Middle frontal gyrus (tissue), 1 donor: ENCODE measurements at regions not wholly inside any gene's neighbourhood (a gene's known extent, or its start where the extent isn't known, plus 50 kb on each side); places are given as distances from the start of the nearest gene placed in this dataset.

Source experiments
- DNase-seq: peaks from one replicate; pipeline ENCODE4 v3.0.0-alpha.2; 2015; ENCODE audit warnings: low spot score; ENCODE audit errors: extremely low spot score

DNA sequence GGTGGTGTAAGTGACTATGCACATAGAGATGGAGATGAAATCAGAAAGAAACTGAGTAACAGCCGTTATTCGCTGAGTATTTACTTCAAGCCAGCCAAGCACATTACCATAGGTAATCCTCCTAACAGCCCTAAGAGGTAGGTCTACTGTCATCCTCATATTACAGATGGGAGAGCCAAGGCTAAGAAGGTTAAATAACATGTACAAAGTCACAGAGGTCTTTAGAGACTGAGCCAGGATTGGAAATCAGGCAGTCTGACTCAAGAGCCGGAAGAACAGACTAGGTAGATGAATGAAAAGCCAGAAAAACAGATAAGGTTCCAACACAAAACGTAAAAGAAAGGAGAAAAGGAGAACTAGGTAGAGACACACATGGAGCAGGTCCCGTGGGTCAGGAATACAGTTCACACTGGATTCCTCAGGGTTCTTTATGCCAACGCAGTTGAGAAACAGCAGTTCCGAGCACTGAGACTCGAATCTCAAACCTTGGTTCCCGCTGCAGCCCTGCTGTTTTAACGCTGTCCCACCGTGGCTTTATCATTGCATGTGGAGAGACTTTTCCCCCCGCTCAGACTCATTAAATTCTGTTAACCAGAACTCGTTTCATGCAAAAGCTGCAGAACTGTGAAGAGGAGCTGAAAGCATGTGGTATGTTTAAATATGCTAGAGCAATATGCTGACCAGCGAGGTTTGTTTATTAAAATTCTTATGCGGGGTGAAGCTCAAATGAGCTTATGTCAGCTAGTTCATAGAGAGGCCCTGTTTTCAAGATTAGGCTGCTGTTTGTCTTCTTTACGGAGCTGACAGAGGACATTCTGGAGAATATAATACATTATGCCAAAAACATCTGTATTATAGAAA lies 537.9 kb downstream of the CD83 start:
- no peak for DNase-seq

DNA sequence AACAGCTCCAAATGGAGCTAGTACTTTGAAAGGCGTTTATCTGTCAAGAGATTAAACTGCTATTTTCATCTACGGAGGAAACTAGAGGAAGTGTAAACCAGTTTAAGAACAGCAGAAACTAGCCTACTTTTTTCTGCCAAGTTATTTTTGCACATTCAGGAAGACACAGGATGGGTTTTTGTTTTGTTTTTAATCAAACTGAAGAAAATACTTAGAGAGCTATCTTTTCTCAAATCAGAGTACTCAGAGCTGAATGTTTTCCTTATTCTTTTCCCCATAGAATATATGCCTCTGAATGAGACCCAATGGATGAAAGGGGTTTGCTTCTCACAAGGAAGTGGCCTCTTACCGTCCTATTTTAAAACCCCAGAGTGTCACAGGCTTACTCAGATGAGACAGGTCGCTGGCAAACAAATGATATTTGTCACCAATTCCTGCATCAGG lies 538.5 kb downstream of the CD83 start:
- no peak for DNase-seq

DNA sequence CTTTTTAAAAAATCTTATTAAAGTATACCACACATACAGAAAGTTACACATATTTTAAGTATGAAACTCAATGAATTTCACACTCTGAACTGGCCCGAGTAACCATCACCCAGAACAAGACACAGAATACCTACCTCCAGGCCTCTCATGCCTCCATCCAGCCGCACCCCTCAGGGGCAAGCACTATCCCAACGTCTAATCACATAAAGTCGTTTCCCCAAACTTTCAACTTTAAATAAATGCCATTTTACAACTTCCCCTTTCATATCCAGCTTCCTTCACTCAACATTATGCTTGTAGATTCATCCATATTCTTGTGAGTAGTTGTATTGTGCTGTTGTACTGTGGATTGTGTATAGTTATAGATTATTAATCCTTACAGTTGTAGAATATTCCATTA lies 539.1 kb downstream of the CD83 start:
- no peak for DNase-seq

DNA sequence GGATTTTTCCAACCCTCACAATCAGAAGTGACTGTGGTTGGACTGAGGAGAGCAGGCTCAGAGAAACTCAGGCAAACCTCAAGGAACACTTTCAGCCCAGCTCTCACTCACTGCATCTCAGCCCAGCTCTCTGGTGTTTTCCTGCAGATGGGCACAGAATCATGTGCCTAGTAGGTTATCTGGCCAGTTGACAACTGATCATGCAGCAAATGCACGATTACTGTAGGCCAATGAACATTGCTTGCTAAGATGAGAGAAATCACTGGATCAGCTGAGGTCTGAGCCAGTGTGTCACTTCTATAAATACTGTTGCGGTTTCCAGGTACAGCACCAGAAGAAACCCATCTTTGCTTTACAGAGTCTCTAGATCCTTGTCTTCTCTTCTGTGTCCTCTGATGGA lies 540.5 kb downstream of the CD83 start:
- DNase-seq, result no peak

DNA sequence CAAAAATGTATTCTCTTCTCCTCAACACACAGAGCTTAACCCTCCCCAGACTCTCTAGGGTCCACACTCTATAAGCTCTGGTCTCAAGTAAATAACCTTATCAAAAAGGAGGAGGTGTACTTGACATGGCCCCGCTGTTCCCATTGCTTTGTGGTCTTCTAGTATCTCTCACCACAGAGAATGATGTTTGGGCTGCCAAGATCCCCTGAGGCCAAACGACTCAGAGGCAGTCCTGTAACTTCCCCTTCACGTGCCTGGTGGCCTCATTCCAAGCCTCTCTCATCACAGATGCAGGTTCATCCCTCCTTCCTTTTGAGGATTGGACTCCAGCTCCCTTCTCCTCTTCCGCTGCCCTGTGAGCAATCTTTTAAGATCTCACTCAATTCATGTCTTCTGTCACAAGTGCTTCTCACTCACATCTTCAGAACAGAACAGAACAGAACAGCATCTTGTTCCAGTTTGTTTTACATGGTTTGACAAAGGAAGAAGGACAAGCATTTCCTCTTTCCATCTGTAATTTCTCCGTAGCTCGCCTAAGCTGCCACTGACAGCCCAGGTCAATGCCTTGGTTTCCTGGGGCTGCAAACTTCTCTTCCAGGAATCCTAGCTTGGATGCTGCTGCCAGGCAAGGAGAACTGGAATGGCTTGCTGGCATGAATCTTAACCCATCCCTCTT lies 541.5 kb downstream of the CD83 start:
- DNase-seq, result no peak

DNA sequence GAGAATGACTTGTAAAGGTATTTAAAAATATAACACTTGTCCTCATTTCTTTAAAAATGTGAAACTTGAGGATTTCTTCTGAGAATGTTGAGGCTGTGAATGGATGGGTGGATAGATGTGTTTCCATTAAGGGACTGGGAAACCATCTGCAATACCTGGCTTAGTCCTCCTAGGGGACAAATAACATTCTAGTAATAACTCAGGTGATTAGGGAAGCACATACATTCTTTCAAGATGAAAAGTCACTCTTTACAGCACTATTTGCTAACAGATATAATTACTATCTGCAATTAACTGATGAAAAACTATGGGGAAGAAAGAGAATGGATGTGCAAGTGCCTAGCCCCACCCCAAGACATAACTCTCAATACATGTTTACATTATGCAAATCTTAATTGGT lies 542.3 kb downstream of the CD83 start:
- DNase-seq, result no peak

DNA sequence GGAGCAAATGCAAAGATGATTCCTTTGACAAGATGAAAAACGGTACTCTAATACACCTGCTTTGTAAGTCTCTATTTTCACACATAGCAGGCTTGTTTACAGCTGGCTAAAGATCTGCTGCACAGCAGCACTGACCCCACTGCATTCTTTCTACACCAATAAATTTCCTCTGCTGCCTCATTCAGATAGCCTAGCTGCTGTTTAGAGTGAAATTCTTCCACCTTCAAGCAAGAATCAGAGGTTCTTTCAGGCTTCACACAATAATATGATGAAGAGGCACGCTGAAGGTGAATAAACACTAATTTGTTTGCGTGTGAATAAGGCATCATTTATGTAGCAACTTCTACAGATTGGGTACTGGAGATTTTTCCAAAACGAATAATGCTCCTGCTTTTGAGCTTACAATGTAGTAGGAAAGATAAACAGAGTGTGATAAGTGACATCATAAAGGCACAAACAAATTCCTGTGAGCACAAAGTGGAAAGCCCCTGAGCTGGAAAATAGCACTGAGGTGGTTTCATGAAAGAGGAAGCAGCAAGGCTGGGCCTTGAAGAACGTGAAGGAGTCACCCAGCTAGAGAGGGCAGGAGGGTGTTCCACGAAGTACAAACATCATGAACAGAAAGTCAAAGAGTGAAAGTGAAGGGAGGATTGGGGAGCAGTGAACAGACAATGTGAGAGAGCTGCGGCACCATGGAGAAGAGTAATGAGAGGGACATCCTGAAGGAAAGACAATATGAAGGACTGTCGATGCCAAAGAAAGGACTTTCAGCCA lies 543.4 kb downstream of the CD83 start:
- DNase-seq, result no peak

DNA sequence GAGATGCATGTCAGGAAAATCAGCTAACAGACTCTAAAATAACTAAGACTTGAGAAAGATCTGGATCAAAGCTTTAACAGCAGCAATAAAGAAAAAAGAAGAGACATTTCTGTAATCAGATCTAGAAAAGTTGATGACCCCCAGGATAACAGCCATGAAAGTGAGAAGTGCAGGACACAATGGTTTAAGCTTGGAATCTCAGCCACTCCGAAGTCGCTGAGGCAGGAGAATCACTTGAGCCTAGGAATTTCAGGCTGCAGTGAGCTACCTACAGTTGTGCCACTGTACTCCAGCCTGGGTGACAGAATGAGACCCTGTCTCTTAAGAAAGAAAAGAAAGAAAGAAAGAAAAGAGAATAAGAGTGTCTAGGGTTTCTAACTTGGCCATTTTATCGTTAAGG lies 544.1 kb downstream of the CD83 start:
- DNase-seq, result no peak

DNA sequence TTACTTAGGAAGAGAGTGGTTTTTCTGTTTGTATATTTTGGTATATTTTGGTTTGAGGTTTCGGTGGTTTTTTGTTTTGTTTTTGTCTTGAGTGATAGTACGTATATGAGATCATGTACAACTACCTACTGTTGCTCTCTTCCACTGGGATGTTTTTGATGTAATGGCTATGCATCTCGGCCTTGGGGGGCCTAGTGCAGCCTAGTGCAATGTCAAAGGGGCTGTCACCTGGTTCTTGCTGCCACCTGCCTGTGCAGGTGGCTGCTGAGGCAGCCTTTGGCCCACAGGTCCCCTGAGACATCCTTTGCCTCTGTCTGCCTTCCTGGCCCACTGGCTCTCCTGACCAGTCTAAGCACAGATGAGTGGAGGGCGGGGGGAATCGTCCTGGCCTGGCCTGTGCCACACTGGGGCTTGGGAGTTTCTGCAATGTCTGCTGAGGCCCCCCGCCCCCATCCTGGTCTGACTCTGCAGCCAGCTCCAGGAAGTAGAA lies 546.6 kb downstream of the CD83 start:
- DNase-seq, result no peak

DNA sequence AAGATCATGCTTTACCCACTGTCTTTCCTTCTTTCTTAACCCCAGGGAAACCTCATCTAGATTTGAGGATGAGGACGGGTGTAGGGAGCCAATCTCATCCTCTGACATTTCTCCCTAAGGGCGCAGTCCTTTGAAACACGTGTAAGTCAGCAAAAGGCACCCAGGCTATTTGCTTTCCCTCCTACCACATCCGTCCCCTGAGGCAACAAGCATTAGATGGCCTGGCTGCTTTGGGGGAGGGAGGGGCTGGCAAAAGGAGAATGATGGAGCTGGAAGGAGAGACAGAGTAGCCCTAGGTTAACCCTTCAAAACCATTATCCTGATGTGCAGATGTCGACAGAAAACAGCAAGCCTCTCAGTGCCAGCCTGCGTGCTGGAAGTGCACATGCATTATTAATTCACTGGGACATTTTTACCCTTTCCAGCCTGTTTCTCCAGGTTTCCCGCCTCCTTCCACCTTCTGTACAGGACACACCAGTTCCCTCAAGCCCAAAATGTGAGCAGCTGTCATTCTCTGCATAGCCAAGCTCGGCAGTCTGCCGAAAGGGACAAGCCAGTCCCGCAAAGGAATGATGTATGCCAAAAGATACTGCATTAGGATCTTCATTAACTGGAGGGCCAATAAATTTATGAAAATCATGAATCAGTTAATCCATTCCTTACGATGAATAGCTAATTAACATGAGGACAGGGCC lies 547.2 kb downstream of the CD83 start:
- DNase-seq, result no peak

DNA sequence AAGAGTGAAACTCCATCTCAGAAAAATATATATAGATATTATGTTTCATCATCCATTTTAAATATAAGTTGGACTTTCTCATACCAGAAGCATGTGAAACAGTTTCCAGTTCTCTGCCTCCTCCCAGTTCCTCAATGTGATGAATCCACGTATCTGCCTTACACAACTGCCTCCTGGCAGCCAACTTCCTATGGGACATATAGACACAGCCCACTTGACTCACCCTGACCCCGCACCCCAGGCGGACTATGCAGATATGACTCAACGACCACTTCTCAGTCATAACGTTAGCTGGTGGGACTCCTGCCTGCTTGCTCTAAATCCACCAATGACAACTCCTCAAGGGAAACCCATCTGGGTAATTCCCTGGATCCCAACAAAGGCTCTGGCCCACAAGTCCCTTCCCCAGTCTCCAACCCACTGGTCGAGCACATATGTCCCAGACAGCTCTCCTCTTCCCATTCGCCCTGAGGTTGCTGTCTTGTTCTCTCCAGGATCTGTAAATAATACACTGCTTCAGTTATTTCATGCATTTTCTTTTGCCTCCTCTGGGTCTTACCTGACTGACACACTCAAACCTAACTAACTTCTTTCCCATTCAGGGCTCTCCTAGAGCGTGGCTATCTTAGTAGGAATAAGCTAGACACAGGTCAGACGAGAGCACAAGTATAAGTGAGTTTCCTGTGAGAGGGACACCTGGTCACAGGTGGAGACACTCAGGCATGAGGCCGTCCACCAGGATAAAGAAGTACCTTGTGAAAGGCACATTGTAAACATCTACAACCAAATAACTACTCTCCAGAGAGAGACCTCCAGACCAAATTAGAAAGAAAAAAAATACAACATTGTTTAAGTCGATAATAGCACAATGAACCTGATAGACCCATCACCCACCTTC lies 548.5 kb downstream of the CD83 start:
- no peak for DNase-seq

DNA sequence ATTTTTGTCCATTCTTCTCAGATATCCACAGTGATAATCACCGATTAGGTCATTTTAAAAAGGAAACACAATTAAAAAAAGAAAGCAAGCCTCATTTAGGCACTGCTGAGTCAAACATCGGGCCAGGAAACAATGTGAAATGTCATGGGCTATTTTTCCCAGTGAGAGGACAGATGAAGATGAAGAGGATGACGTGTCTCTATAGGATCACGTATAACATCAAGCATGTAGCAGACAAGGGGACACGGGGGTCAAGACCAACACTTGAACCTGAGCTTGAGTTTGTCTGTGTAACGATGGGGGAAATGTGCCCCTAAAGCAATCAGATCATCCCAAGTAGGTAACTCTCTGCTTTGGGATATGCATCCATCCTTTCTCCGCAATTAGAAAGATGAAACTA lies 553.2 kb downstream of the CD83 start:
- DNase-seq, result no peak

DNA sequence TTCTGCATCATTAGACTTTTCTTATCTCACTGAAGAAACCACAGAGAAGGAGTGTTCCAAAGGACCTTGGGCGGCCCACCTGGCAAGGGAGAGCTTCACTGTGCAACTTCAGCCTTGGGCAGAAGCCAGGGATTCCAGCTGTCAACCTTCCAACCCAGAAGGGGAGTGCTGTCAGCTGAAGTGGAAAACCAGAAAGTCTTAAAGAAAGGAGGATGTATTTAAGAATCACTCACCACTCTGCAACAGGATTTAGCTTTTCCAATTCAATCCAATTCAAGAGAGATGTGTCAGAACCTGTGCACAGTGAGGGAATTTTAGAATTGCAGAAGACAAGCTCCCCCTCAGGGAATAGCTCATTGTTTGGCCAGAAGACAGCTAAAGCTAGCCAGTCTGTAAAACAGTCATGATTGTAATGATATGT lies 553.7 kb downstream of the CD83 start:
- DNase-seq, result no peak

DNA sequence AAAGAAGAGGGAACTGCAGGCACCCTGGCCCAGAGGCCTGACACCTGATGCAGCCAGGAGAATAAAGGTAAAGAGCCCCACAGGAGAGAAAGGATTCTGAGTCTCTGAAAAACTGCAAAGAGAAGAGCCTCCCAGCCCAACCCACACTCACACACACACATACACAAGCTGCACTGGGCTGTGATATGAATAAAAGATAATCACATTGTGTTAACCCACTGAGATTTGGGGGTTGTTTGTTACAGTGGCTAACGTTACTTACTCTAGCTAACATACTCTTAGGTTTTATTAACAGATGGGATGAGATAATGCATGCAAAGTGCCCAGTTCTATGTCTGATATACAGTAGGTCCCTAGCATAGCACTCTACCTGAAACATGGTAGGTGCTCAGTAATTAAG lies 554.4 kb downstream of the CD83 start:
- no peak for DNase-seq

DNA sequence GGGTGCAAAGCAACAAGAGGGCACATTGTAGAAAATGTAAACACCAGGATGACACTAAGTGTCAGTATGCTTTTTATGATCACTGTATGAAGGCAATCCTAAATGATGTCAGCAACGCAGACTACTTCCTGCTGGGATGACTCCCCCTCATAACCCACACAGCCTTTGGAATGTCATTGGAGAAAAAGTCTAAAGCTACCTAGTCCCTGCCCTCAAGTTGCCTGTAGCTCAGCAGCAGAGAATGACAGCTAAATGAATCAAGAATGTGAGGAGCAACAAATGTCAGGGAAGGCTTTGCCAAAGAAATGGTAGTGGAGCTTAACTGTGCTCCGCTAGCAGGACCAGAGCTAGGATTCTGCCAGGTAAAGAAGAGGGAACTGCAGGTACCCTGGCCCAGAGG lies 555.6 kb downstream of the CD83 start:
- no peak for DNase-seq

DNA sequence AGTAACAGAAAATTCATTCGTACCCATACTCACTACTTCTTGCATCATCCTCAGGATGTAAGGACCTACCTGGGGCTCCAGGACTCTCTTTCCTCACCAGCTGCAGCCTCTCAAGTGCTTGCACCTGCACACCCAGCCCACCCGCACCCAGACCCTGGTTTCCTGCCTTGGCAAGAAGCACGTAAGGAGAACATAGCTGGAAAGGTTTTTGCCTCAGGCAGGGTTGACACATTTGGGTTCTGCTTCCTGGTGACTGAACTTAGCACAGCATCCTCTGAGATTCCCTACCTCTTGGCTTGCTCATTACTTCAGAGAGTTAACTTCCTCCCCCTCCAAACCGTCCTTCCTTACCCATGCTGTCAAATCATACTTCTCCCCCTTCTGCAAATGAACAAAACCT lies 556.9 kb downstream of the CD83 start:
- no peak for DNase-seq

DNA sequence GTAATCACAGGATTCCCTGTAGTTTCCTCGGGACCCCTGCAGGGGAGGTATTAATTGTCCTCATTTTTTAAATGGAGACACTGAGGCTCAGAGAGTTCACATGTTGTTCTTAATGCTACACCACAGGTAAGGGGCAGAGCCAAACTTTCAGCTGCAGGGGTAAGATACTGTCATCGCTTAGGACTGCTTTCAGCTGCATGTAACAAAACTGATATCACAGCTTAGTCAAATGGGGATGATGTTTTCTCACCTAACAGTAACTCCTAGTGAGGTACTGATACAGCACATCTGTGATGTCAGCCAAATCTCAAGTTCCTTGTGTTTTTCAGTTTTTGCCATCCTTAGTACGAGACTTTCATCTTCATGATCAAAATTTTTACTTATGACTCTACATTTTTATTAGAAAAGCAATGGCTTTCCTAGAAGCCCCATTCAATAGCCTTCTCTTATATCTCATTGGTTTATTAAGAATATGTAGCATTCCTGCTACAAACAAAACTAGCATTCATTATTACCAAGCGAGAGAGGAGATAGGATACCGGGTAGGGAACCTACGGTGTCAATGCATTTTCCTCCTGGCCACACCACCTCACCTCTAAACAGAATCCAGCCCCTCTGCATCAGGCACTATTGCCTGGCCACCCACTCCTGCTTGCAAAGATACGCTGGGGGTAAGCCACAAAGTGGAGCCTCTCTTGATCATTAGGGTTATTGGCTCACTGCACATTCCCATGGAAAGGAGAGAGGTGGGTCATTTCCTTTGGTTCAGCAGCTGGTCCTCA lies 557.5 kb downstream of the CD83 start:
- DNase-seq, result no peak

DNA sequence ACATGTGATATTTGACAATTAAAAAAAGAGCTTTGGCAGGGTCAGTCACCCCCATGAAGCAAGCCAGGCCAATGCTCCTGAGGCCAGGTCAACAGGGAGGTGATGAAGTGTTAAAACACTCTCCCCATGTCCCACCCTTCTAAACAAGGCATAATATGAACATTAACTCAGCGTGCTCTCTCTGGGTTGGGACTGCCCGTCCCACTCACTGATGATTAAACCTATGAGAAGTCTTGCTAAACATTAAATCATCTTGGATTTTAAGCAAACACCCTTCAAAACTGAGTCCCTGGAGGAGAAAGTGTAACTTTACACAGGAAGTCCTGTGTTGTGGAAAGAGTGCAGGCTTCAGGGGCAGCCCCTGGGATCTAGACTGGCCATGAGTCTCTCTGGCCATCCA lies 558.5 kb downstream of the CD83 start:
- no peak for DNase-seq

DNA sequence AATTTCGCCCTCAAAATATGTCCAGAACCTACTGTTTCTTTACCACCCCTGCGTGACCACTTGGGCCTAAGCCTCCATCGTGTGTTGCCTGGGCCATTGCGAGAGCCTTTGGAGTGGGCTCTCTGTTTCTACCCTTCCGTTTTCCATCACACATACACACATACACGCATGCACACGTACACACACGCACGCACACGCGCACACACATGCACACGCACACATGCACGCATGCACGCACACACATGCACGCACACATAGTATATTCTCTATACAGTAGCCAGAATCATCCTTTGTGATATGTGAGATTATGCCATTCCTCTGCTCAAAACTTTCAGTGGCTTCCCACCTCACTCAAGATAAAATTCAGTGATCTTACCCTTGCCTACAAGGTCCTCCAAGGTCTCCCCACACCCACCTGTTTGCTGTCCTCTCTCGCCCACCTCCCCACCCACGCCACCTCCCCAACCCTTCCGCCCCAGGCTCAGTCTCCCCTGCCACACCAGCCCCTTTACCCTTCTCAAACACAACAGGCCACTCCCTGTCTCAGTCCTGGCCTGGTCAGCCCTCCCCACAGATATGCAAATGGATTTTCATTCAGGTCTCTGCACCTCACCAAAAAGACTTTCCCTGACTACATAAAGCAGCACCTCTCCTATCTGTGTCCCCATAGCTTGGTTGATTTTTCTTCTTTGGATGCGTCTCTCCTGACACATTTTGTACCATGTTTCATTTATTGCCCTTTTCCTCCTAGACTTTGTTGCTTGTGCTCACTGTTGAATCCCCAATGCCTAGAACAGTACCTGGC lies 559.6 kb downstream of the CD83 start:
- DNase-seq, result no peak
